NCI-H1930 (cell line): ENCODE measurements at regions not wholly inside any gene's neighbourhood (a gene's known extent, or its start where the extent isn't known, plus 50 kb on each side); places are given as distances from the start of the nearest gene placed in this dataset.
"Not testable (repeated sequence)": the region's sequence is repeated elsewhere in the genome, so short reads cannot be mapped to it uniquely, and the experiment has no call there.

Source experiments
- DNase-seq, 2 experiments: peaks; one replicate each; lab custom pipeline; 2025; lab: John Stamatoyannopoulos, UW

DNA sequence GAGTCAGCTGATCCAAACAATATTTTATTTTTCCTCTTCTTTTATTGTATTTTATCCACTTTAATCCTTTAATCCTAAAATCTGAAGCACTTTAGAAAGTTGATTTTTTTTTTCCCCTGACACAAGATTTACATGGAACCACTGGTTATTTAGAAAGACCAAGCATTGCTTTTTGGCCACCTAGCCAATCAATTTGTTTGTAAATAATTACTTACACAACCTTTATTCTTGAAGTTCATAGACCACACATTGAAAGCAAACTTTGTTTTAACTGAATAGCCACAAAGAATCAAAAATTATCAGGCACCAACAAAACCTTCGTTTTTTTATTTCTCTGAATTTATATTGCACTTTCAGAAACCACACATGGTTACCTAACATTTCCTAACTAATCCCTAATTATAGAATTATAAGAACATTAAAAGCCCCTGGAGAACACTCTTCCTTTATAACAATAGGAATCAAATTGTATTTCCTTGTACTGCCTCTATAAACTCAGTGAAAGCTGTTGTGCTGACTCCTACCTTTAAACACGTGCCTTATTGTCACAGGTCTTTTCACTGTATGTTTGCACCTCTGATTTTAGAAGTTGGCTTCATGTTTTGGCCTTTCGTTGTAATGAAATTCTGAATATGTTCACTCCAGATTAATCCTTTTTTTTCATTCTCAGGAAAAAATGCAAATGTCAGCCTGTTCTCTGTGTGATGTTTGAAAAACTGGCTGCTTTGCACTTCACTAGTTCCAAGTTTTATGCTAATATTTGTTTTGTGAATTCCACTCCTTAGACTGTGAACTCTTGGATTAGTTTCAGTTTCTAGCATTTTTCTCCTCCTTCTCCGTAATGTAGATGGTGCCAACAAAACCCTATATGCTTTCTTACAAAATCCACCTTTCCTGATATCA lies 1511.9 kb downstream of the REEP3 start:
- no peak for DNase-seq

DNA sequence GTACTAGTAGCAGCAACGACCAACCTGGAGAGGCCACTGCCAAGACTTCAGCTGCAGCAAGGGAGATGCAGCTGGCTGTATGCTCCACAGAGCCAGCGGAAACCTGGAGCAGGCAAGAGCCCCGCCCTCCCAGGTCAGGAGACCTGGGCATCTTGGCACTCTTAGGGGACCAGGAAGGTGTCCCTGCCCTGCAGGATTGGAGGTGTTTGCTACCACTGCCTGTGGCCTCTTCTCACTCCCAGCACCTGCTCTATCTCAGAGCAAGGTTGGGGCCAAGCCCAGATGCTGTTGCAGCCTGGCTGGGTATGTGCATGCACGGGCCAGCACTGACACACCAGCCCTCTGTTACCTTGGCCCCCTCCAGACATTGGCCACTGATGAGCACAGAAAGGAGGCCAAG lies 1512.8 kb downstream of the REEP3 start:
- no peak for DNase-seq

DNA sequence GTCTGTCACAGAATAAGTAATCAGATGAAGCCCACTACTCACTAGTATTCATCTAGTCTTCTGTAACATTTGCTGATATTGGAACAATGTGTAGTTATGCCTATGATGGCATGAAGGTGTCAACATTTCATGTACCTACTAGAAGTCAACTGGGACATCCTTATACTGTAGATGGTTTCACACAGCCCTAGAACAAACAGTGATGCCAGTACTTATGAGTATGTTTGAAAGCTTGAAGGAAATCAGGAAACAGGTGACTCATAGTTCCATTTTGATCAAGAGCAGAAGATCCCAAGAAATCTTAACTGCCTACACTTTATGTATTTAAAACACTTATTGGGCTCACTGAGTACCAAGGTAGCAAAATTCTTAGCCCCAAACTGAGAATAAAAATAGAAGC lies 1519.6 kb downstream of the REEP3 start:
- no peak for DNase-seq

DNA sequence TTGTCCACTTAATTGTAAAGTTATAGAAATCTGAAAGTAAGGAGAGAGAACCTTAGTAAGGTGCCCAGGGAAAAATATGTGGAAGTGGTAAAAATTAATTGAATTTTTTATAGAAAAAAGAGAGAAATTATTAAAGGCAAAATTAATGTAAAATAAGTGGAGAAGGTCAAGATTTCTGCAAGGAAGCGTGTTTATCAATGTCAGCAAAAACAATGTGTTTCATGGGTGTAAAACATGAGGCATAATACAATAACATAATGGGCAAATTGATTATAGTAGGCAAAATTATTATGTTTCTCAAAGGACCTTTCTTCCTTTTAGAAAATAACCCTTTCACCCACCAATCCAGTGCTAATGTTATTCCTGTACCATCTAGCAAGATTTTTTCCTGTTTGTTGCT lies 1520.1 kb downstream of the REEP3 start:
- no peak for DNase-seq

DNA sequence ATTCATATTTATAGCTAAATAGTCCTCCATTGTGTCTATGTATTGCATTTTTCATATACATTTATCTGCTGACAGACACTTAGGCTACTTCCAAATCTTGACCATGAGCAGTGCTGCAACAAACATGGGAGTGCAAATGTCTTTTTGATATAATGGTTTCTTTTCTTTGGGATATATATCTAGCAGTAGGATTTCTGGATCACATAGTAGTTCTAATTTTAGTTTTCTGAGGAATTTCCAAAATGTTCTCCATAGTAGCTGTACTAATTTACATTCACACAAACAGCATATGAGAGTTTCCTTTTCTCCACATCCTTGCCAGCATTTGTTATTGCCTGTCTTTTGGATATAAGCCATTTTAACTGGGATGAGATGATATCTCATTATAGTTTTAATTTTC lies 1521.3 kb downstream of the REEP3 start:
- no peak for DNase-seq

DNA sequence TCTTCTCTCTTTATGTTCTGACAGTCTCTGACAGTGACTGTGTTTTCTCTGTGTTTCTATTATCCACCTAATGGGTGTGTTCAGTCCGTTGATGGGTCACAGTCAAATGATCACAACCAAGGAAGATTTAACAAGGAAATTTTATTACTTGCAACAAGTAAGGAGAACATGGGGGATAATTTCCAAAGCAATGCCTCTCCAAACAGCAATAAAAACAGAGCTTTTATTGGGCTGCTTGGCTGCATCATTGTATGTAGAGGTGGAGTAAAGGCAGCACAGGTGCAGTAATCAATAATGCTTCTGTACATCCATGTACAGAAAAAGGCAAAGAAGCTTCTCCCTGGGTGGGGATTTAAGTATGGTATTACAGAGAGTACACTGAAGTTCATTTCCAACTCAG lies 1525.6 kb downstream of the REEP3 start:
- DNase-seq: no peak

DNA sequence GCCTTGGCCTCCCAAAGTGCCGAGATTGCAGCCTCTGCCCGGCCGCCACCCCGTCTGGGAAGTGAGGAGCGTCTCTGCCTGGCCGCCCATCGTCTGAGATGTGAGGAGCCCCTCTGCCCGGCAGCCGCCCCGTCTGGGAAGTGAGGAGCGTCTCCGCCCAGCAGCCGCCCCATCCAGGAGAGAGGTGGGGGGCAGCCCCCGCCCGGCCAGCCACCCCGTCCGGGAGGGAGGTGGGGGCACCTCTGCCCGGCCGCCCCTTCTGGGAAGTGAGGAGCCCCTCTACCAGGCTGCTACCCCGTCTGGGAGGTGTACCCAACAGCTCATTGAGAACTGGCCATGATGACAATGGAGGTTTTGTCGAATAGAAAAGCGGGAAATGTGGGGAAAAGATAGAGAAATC lies 1530.9 kb downstream of the REEP3 start:
- DNase-seq: not testable (repeated sequence)

DNA sequence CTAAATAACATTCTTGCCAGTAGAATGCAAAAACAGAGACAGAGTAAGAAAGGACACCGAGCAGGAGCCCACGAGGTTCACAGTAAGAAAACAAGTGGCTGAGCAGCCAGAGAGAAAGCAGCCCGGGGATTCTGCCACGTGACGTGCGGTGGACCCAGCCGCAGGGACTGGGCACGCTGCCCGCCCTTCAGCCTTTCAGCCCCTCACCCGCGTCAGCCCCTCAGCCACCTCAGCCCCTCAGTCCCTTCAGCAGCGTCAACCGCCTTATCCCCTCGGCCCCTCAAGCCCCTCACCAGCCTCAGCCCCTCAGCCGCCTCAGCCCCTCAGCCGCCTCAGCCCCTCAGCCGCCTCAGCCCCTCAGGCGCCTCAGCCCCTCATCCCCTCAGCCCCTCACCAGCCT lies 1532.2 kb downstream of the REEP3 start:
- not testable (repeated sequence) for DNase-seq

DNA sequence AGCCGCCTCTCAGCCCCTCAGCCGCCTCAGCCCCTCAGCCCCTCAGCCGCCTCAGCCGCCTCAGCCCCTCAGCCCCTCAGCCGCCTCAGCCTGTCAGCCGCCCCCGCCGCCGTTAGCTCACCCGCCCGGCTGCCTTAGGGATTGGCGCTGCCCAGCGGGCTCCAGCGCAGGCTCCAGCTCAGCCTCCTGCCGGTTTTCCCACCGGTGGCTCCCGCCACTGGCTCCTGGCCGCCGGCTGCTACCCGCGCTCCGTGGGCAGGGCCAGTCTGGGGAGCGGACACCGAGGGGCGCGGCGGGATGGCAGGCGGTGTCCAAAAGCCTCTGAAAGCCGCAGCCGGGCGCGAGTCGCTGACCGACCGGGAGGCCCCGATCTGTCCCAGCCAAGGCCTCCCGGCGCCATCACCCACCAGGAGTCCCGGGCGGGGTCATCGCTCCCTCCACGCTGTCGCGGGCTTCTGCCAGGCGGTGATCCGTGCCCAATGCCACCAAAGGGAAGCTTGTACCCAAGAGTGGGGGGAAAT lies 1532.7 kb downstream of the REEP3 start:
- not testable (repeated sequence) for DNase-seq

DNA sequence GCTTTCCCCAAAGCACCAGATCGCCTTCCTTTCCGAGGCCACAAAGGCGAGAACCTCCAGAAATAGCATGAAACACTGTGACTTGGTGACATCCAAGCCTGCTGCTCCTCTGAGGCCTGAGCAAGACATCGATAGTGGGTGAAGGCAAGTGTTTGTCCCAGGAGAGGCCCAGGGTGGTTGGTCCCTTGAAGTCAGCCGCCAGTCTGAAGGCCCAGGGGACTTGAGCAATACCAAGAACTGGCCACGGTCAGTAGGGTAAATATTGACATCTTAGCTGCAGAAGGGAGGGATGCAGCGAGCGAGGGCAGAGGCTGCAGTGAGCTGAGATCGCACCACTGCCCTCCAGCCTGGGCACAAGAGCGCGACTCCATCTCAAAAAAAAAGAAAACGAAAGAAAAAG lies 1533.5 kb downstream of the REEP3 start:
- not testable (repeated sequence) for DNase-seq

DNA sequence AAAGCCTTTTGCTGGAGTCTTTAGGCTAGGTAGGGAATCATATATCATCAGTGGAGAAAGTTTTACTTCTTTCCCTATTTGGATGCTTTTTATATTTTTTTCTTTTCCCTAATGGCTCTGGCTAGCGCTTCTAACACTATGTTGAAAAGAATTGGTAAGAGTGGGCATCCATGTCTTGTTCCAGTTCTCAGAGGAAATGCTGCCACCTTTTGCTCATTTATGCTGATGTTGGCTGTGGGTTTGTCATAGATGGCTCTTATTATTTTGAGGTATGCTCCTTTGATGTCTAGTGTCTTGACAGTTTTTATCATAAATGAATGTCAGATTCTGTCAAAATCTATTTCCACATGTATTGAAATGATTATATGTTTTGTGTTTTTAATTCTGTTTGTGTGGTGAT lies 1544.1 kb downstream of the REEP3 start:
- no peak for DNase-seq

DNA sequence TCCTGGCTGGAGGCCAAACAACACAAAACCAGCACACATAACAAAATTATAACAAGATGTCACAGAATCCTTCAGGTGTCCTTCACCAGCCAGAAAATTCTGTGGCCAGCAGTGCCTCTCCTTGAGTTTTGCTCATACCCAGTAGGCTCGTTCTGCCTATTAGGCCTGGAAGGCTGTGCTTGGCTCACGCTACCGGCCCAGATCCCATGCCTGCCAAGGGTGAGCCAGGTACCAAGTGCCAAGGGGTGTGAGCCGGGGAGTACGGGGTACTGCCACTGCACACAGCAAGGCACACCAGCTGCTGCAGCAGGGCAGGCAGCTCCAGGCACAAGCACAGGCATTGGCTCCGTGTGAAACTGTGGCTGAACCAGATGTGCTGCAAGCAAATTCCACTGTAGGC lies 1562.0 kb downstream of the REEP3 start:
- DNase-seq: no peak

DNA sequence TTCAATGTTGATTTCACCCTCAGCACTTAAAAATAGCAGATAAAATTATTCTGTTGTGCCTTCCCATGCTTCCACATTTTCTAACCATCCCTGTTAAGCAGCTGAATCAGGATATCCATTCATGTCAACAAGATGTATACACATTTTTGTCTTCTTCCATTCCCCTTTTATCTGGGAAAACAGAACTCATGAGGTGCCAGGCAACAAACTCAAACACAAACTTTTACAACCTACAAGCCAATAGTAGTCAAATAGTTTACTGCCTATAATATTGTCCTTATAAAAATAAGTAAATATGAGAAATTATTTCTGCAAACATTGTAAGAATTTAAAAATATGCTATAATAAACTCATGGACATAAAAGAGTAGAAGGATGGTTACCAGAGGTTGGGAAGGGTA lies 1569.8 kb downstream of the REEP3 start:
- DNase-seq: no peak

DNA sequence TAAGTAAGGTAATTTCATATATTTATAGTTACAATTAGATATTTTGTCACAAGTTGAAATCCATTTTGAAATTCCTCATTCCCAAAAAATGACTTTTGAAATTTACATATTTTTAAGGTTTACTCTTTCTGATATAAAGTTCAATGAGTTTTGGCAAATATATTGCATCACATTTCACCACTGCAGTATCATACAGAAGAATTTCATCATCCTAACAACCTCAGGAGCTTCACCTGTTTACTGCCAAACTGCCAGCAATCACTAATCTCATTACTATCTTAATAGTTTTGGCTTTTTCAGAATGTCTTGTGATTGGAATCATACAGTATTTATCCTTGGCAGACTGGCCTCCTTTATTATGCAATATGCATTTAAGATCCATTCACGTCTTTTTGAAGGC lies 1578.9 kb downstream of the REEP3 start:
- DNase-seq: no peak

DNA sequence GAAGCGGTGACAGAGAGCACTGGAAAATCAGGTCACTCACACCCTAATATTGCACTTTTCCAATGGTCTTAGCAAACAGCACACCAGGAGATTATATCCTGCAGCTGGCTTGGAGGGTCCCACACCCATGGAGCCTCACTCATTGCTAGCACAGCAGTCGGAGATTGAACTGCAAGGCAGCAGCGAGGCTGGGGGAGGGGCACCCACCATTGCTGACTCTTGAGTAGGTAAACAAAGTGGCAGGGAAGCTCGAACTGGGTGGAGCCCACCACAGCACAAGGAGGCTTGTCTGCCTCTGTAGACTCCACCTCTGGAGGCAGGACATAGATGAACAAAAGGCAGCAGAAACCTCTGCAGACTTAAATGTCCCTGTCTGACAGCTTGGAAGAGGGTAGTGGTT lies 1579.7 kb downstream of the REEP3 start:
- DNase-seq: not testable (repeated sequence)

DNA sequence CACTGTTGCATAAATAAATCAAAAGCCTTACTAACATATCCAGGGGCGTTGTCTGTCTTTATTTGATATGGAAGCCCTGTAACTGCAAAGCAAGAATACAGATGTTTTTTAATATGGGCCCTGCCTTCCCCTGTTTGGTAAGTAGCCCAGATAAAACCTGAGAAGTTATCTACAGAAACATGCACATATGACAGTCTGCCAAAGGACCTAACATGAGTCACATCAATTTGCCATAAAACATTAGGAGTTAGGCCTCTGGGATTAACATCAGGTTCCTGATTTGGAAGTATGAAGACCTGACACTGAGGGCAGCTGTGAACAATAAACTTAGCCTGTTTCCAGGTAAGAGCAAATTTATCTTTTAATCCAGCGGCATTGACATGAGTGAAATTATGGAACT lies 1588.8 kb downstream of the REEP3 start:
- DNase-seq: no peak

DNA sequence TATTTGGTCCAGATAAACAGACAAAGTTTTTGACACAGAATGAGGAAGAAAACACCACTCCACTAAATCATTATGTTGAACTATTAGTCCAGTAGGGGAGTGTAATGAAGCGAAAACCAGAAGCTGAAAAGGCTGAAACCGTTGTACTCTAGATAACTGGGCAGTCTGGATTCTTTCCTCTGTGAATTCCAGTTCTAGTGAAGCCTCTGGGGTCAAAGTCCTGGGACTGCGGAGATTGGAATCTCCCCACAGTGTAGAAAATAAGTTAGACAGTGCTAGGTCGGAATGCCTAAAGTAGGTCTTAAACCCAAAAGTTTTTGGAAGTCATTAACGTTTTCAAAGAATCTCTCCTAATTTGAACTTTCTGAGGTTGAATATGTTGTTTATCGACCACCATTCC lies 1589.9 kb downstream of the REEP3 start:
- not testable (repeated sequence) for DNase-seq

DNA sequence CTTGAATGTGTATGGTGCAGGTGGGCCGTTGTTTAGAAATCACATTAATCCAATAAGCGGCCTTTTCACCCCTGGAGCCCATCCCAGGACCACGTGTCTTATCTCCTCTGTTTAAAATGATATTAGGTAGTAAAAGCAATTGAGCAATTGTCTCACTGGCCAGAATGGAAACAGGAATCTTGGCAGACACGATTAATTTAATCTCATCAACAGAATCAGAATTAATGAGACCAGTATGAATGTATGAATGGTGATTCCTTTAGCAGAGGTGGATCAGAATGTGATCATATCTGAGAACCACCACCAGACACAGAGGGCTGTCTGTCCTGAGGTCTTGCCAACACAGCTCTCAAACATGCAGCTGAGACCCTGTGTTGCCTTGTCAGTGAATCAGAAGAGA lies 1591.4 kb downstream of the REEP3 start:
- no peak for DNase-seq

DNA sequence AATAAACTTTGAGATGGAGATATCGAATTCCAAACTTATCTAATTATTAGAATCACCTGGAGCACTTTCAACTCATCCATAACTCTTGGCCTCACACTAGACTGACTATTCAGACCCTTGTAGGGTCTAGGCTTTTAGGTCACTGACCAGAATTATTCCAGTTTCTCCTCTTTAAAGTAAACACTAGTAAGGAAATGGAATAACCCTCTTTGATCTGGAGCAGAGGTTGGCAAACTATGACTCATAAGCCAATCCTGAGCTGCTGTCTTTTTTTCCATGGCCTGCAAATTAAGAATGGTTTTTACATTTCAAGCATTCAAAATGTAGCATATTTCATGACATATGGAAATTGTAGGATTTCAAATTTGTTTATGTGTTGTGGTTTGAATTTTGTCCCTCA lies 1601.9 kb downstream of the REEP3 start:
- DNase-seq: no peak

DNA sequence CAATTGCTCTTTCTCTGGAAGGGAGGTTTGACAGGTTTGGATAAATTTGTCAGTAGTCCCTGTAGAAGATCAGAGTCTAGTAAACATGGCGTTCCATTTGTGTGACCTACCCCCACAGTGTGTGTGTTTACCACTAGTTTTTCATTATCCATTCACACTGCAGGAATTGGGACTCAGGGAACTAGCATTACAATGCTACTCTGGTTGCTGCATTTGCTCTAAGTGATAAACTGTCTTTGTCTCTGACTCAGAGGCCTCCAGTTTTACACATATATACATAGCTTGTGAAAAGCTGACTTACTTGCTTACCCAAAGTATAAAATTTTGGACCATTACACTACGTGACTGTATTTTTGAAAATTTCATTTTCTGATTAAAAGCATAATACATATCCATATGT lies 1604.0 kb downstream of the REEP3 start:
- no peak for DNase-seq

DNA sequence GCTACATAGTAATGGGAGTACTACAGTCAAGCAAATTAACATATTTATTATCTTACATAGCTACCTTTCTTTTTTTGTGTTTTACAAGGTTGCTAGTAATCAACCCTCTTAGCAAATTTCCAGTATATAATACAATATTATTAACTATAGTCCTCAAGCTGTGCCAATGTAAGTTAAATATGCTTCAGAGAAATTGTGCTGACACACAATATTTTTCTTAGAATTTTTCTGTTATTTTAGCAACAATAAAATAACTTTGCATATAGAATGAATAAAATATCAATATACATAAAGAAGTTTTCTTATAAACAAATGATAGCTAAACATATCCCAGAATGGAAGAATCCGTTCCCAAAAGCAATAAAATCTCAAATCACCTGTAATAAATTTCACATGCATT lies 1605.1 kb downstream of the REEP3 start:
- no peak for DNase-seq

DNA sequence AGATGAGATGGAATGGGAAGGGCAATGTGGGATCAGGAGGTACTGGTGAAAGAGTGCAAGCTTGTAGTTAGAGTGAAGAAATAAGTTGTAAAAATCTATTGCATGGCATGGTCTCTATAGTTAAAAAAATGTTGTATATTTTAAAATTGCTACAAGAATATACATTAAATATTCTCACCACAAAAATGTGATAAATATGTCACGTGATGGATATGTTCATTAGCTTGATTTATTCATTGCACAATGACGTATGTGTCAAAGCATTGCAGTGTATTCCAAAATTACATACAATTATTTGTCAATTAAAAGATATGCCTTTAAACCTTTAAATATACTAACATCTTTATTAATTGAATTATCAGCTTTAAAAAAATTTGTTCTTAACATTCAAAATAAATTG lies 1607.1 kb downstream of the REEP3 start:
- DNase-seq: no peak

DNA sequence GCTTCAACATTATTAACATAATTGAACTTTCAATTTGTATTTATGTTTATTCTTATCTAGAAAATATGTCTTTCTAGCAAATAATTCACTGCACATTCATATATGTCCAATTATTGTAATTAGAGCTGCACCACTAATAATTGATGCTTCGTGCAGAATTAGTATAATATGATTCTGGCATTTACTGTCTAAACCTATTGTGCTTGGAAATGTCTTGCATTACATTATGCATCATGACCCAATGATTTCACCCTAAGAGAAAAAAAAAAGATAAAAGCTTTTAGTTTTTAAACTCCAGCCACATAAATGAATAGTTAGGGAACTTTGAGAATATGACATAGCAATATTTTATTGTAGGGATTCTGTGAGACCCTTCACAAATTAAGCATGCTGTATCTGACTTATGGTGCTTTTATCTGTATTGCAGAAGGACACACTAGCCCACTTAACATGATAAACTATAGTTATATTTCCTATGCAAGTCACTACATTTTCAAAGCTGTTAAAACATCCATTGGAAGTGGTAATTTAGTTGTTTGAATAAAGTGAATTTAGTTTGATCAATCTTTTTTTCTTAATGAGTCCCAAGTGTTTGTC lies 1609.1 kb downstream of the REEP3 start:
- no peak for DNase-seq

DNA sequence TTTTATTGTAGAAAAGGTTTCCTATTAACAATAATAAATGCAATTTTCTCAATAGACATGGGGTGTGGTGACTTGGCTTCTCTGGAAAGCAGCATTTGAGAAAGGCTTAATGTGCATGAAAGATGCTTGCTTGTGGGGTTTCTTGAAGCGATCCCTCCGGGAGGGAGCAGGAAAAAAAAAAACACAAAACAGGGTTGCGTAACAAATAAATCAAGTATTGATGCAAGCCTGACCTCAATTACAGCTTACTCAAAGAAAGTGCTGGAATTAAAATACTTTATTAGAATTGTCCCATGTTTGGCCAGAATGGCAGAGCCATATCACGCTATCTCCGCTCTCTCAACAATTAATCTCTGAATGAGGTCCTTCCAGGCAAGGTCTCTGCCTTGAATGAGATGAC lies 1612.5 kb downstream of the REEP3 start:
- DNase-seq: no peak
